ENCODE measurements at regions not wholly inside any gene's neighbourhood (a gene's known extent, or its start where the extent isn't known, plus 50 kb on each side); places are given as distances from the start of the nearest gene placed in this dataset.
"Not testable (repeated sequence)": the region's sequence is repeated elsewhere in the genome, so short reads cannot be mapped to it uniquely, and the experiment has no call there.

DNA sequence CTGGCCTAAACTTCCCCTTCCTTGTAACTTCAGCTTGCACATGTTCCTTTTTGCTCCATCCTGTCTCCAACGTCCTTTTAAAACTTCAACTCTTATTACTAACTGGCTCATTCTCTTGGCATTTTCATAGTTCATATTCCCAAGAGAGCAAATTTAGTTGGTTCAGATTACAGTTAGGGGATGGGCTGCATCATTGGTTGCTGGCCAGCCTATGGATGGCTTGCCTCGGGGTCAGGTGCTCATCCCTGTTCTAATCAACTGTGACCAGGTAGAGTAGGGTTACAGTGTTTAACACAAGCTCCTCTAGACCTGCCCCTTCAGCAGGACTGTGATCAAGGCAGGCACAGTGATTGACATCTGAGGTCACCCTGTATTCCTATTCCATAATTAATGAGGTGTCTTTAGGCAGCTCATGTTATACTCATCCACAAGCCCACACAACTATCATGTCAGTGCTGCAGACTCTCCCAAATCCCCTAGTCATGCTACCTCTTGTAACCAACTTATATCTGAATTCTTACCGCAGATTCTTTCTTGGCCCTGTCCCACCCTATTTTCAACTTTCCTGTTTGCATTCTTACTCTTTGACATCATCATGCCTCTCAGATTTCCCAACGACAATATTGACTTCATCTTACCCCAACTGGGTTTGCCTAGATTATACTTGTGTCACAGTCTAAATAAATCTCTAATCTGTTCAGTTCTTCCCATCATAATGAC is 293.3 kb downstream of the MTX2 start:
- no peak for ATAC-seq
- no peaks in the 10 kb centered on the region for H3K36me3 Mint-ChIP-seq (ENCODE audit: insufficient read depth)
- DNase-seq: no peak
- H3K4me1 Mint-ChIP-seq (ENCODE audit: low read depth): no peaks in the 10 kb centered on the region
- no peak overlapping the region for H3K4me3 Mint-ChIP-seq
- H3K27me3 Mint-ChIP-seq (ENCODE audit: low read depth): peaks cover 41% of the 10 kb centered on the region
- H3K9me3 Mint-ChIP-seq: no peaks in the 10 kb centered on the region

DNA sequence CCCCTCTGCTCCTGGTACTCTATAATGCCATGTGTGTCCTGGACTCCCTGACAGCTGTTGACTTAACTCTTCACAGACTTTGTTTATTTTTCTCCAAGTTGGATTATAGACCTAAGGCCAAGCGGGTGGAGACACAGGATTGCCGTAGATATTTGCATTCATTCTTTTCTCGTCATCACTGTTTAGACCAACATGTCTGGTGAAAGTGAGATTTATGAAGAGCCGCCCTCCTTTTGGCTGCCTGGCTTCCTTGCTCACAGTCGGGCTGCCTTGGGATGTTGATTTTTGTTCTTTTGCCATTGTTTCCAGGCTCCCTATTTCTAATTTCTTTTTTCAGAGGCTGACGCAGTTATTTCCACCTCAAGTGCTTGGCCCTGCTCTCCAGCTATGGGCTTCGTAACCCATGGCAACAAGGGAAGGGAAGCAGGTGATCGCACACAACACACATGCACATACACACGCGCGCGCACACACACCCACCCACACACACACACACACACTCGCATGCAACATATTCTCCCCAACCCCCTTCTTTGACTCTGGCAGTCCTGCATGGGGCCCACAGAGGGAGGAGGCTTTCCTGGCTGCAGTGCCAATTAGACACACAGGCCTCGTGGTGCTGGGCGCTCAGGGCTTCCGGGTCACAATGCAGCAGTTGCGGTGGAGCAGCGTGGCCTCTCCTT is 296.5 kb downstream of the MTX2 start:
- DNase-seq: no peak

DNA sequence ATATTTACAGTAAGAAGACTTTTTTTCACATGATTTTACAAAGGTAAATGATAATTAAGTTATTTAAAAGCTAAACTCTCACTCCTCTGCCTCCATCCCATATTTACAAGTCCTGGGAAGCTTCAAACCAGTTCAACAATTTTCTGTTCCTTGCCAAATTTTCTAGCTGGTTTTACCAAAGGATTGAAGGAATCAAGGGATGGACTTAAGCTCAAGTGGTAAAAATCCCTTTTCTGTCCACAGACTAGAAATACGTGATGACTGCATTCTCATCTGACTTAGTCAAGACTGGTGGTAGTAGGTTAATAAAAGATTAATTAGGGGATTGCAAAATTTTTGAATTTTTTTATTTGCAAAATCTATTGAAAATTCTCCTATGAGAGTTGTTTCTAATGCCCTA is 297.3 kb downstream of the MTX2 start:
- Mint-ChIP-seq H3K27me3 (ENCODE audit: low read depth) (peaks cover 16% of the 10 kb centered on the region), H3K4me3 (no peak overlapping the region), H3K9me3 (no peaks in the 10 kb centered on the region), H3K4me1 (ENCODE audit: low read depth) (no peaks in the 10 kb centered on the region), H3K36me3 (ENCODE audit: insufficient read depth) (no peaks in the 10 kb centered on the region)
- ATAC-seq (no peak), DNase-seq (no peak)

More for the DNA sequence above, 296.5 kb downstream of the MTX2 start:
- no peak for ATAC-seq
- Mint-ChIP-seq H3K9me3 (no peaks in the 10 kb centered on the region), H3K4me1 (ENCODE audit: low read depth) (no peaks in the 10 kb centered on the region), H3K27me3 (ENCODE audit: low read depth) (peaks cover 21% of the 10 kb centered on the region), H3K36me3 (ENCODE audit: insufficient read depth) (no peaks in the 10 kb centered on the region), H3K4me3 (no peak overlapping the region)

DNA sequence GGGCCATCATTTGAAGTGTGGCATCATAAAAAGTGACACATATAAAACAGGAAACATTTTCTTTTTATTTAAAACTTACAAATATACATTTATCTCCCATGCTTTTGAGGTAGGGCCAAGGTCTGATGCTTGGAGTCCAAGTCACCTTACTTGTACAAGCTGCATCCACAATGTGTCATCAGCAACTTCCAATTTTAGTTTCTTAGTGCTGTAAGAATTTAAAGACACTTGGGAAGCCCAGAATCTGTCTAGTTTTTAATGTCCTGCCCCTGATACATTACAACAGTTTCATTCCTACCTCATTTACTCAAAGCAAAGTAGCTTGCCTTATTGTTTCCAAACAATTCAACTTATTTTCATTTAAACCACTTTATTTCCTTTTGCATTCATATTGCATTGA is 297.7 kb downstream of the MTX2 start:
- H3K36me3 Mint-ChIP-seq (ENCODE audit: insufficient read depth): no peaks in the 10 kb centered on the region

DNA sequence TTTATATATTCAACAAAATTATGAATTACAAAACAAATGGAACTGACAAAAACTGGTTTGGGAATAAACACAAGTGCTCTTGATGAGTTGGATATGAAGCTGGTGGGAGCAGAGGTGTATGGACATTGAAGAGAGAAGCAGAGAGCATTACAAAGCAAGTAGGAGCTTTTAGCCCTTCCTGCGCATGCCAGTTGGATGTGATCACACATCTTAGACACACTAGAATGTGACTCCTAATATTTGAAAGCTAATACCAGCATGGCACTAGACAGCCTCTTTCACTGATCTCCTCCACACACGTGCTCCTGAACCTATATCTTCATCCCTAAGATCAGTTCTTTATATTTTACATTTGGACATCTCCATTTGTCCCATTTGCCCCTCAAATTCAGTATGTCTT is 298.1 kb downstream of the MTX2 start:
- no peaks in the 10 kb centered on the region for H3K36me3 Mint-ChIP-seq (ENCODE audit: insufficient read depth)

More for the DNA sequence above, 297.7 kb downstream of the MTX2 start:
- Mint-ChIP-seq H3K9me3 (no peaks in the 10 kb centered on the region), H3K4me1 (ENCODE audit: low read depth) (no peaks in the 10 kb centered on the region), H3K4me3 (no peak overlapping the region), H3K27me3 (ENCODE audit: low read depth) (peaks cover 14% of the 10 kb centered on the region)
- ATAC-seq (no peak), DNase-seq (no peak)

DNA sequence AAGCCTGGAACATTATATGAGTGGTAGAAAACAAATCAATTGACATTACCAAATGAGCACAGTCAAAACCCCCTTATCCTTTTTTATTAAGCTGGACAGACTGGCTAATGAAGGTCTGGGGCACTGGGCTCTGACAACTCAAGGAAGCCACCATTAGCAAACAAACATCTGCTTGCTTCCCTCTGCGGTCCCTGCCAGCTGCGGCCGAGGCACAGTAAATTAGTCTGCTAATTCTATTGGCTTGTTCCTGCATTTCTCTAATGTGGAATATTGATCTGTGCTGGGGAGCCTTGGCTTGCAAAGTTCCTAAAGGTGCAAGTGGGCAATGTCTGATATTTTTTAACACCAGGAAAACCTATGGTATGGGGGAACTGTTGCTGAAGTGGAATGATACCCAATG is 300.3 kb downstream of the MTX2 start:
- no peaks in the 10 kb centered on the region for H3K9me3 Mint-ChIP-seq
- H3K4me1 Mint-ChIP-seq (ENCODE audit: low read depth): no peaks in the 10 kb centered on the region
- H3K4me3 Mint-ChIP-seq: no peak overlapping the region
- peaks cover 4% of the 10 kb centered on the region for H3K27me3 Mint-ChIP-seq (ENCODE audit: low read depth)
- ATAC-seq (no peak), DNase-seq (no peak)
- no peaks in the 10 kb centered on the region for H3K36me3 Mint-ChIP-seq (ENCODE audit: insufficient read depth)

More for the DNA sequence above, 298.1 kb downstream of the MTX2 start:
- H3K9me3 Mint-ChIP-seq: no peaks in the 10 kb centered on the region
- ATAC-seq (no peak), DNase-seq (no peak)
- peaks cover 14% of the 10 kb centered on the region for H3K27me3 Mint-ChIP-seq (ENCODE audit: low read depth)
- no peak overlapping the region for H3K4me3 Mint-ChIP-seq
- no peaks in the 10 kb centered on the region for H3K4me1 Mint-ChIP-seq (ENCODE audit: low read depth)

DNA sequence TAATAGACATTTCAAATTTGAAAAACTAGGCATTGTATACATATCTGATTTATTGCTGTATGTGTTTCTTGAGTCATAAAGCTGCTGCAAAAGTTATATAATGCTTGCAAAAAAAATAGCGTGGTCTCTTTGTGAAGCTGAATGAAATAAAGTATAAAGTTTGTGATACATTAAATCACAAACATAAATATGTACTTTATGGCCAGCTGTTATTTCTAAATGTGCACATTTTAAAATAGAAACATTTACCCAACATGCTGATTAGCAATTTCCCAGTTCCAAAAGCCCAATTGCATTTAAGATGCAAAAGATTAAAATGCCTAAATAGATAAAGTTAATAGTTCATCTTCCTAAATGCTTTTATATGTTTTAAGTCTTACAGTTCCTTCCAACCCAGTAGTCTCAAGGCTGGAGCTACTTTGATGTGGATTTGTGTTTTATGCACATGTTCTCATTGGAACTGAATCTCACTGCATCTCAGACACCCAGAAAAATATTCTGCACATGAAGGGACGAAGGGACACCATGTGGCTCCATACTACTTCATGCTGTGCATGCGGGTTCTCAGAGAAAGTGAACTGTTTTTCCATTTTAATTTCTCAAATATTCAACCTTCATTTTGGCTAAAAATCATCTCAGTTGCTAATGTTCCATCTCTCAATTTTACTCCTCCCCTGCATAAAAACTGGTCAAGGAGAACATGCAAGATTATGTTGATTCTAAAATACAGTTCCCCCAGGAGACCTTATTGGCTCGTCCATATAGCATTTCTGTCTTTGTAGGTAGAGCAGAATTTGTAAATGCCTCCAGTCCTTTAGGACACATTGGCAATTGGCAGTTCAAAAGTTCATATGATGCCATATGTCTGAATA is 304.6 kb downstream of the MTX2 start:
- peaks cover 13% of the 10 kb centered on the region for H3K27me3 Mint-ChIP-seq (ENCODE audit: low read depth)
- H3K4me3 Mint-ChIP-seq: no peak overlapping the region
- ATAC-seq: no peak
- no peaks in the 10 kb centered on the region for H3K36me3 Mint-ChIP-seq (ENCODE audit: insufficient read depth)
- H3K9me3 Mint-ChIP-seq: no peaks in the 10 kb centered on the region
- no peaks in the 10 kb centered on the region for H3K4me1 Mint-ChIP-seq (ENCODE audit: low read depth)
- DNase-seq: no peak

DNA sequence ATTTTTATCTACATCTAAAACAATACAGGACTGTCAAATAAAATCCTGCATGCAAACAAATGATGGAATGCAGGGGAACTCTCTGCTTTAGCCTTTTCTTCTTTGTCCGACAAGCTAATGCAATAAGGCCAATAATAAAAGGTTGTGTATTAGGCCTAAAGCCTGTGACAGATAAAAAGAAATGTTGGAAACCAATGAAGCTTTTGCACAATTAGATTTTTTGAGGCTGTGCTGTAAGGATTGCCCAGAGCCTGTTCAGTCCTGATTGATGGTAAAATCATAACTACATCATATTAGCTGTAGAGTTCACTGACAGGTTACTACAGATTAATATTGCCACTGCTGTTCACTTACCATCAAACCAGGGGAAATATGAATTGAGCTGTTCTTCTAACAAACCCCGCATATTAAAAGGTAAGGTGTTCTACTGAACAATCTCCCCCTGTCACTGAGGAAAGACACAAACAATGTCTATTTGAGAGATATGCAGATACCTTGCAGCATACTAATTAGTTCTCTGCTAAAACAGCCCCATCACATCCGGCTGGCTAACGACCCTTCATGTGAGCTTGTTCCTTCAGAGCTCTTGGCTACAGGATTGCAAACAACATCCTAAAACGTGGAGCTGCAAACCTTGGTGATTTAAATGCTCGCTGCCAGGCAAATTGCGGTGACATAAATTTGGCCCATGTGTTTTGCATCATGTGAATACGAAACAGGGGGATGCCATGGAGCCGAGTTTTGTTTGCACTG is 305.4 kb downstream of the MTX2 start:
- no peak overlapping the region for H3K4me3 Mint-ChIP-seq
- no peaks in the 10 kb centered on the region for H3K36me3 Mint-ChIP-seq (ENCODE audit: insufficient read depth)
- ATAC-seq: no peak
- no peaks in the 10 kb centered on the region for H3K9me3 Mint-ChIP-seq
- no peak for DNase-seq
- H3K27me3 Mint-ChIP-seq (ENCODE audit: low read depth): peaks cover 15% of the 10 kb centered on the region
- no peaks in the 10 kb centered on the region for H3K4me1 Mint-ChIP-seq (ENCODE audit: low read depth)

DNA sequence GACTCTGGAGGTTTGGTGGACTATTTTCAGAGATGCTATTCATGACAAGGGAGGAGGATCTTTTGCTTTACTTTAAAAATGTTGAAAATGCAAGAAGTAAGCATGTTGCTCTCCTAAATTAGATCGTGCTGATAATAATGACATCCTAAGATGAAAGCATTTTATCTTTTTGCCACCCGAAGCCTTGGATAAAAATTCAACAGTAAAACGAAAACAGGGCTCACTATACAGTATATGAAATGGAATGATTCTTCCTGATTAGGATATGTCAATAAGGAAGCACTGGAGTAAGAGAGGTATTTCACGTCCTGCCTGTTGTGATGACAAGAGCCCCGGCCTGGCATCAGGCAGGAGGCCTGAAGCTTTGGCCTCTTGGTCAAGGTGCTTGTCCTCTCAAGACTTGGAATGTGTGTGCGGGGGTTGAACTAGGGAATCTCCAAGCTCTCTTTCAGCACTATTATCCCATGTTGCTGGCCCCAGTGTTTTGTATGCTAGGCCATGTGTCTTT is 306.0 kb downstream of the MTX2 start:
- Mint-ChIP-seq H3K4me3 (no peak overlapping the region), H3K27me3 (ENCODE audit: low read depth) (peaks cover 16% of the 10 kb centered on the region), H3K4me1 (ENCODE audit: low read depth) (no peaks in the 10 kb centered on the region), H3K9me3 (no peaks in the 10 kb centered on the region), H3K36me3 (ENCODE audit: insufficient read depth) (no peaks in the 10 kb centered on the region)
- ATAC-seq (no peak), DNase-seq (no peak)

DNA sequence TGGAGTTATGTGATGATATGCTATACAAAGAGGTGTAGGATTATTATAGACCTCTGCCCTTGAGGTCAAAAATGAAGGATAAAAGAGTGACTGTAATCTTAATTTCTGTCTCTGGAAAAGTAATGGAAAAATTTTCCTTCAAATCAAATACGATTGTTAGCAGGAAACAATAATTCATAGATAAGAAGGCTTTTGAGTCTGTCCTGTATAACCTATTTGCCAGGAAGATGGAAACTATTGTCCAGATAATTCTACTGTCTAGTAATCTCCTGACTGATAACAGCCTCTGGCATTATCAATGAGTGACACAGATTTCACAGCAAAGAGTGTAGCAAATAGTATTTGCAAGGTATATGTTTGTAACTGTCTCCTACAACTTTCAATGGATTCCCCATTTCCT is 307.8 kb downstream of the MTX2 start:
- H3K27me3 Mint-ChIP-seq (ENCODE audit: low read depth): peaks cover 19% of the 10 kb centered on the region
- no peaks in the 10 kb centered on the region for H3K9me3 Mint-ChIP-seq
- ATAC-seq: no peak
- no peak for DNase-seq
- no peaks in the 10 kb centered on the region for H3K4me1 Mint-ChIP-seq (ENCODE audit: low read depth)
- no peaks in the 10 kb centered on the region for H3K36me3 Mint-ChIP-seq (ENCODE audit: insufficient read depth)
- no peak overlapping the region for H3K4me3 Mint-ChIP-seq

DNA sequence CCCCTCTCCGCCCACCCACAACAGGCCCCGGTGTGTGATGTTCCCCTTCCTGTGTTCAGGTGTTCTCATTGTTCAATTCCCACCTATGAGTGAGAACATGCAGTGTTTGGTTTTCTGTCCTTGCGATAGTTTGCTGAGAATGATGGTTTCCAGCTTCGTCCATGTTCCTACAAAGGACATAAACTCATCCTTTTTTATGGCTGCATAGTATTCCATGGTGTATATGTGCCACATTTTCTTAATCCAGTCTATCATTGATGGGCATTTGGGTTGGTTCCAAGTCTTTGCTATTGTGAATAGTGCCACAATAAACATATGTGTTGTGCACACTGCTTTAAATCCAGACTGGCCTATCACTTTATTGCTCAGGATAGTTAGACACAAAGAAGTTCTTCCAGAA is 309.1 kb downstream of the MTX2 start:
- H3K9me3 Mint-ChIP-seq; ATAC-seq; H3K4me3 Mint-ChIP-seq; H3K36me3 Mint-ChIP-seq (ENCODE audit: insufficient read depth); H3K4me1 Mint-ChIP-seq (ENCODE audit: low read depth); DNase-seq: not testable (repeated sequence)
- peaks cover 19% of the 10 kb centered on the region for H3K27me3 Mint-ChIP-seq (ENCODE audit: low read depth)

DNA sequence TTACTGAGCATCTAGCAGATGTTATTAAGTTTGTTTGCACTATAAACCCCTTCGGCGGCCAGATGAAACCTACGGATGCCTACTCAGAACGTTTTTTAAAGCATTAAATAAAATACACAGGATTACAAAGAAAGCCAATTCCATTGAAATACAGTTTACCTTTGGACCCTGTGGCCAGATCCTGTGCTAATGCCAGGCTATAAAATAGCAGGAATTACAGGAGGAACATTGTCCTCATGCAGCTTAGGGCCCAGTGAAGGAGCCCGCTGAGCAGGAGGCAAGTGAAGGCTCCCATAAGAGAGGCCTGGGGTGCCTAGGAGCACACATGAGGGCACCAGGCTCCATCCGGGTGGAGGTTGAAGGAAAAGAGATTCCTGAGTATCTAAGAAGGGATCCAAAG is 310.4 kb downstream of the MTX2 start:
- Mint-ChIP-seq H3K9me3 (no peaks in the 10 kb centered on the region), H3K36me3 (ENCODE audit: insufficient read depth) (no peaks in the 10 kb centered on the region), H3K27me3 (ENCODE audit: low read depth) (peaks cover 19% of the 10 kb centered on the region), H3K4me3 (no peak overlapping the region), H3K4me1 (ENCODE audit: low read depth) (no peaks in the 10 kb centered on the region)
- no peak for ATAC-seq
- no peak for DNase-seq

DNA sequence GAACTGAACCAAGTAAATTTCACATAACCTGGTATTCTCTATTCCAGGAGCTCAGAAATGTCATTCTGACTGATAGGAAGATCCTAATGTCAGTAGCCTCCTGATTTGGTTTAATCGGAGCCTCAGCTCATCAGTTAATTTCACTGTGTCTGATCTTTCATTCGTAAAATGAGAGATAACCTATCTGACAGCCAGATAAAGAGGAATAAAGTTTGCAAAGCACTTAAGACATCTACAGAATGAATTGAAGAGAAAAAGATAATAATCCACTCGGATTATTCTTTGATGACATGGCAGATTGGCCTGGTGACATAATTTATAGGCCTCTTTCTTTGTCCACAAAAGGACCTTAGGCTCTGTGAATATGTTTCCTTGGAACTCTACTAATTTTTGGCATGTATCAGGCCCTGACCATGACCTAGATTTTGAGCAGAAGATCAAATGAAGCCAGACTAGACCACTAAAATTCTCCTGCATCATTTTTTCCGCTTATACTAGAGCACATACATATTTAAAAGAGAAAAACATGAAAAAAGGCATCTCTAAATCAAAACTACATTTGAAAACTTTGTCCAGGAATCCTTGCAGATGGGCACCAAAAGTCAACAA is 312.4 kb downstream of the MTX2 start:
- H3K27me3 Mint-ChIP-seq (ENCODE audit: low read depth): peaks cover 23% of the 10 kb centered on the region
- no peak overlapping the region for H3K4me3 Mint-ChIP-seq
- DNase-seq (no peak), ATAC-seq (no peak)
- H3K4me1 Mint-ChIP-seq (ENCODE audit: low read depth): no peaks in the 10 kb centered on the region
- H3K9me3 Mint-ChIP-seq: no peaks in the 10 kb centered on the region
- H3K36me3 Mint-ChIP-seq (ENCODE audit: insufficient read depth): no peaks in the 10 kb centered on the region
